Activated CD8-positive, alpha-beta T cell treated with anti-CD3 and anti-CD28 coated beads for 36 hours (primary cell): ENCODE measurements at regions not wholly inside any gene's neighbourhood (a gene's known extent, or its start where the extent isn't known, plus 50 kb on each side); places are given as distances from the start of the nearest gene placed in this dataset.

Source experiments
- ATAC-seq: fragments of 200-7000 bp; cut with Tn5 transposase; one replicate; pipeline ENCODE4 v1.10.0; 2021; ENCODE audit warnings: mild to moderate bottlenecking, moderate library complexity
- CTCF ChIA-PET: fragments of 350-600 bp; sonication (Branson Sonifier 250); formaldehyde crosslinking; loops from one replicate; lab custom pipeline; 2021; ENCODE audit warnings: antibody characterized with exemption; lab: Charles Lee
- POLR2A ChIA-PET: fragments of 350-600 bp; sonication (Branson Sonifier 250); formaldehyde crosslinking; loops from one replicate; lab custom pipeline; 2021; ENCODE audit warnings: antibody characterized with exemption; lab: Charles Lee
- DNase-seq: peaks from one replicate; pipeline ENCODE4 v3.0.0-alpha.2; 2020
- H3K27ac Mint-ChIP-seq: one replicate; pipeline ENCODE4 v1.8.0; 2021; ENCODE audit warnings: mild to moderate bottlenecking, mixed read lengths
- H3K27me3 Mint-ChIP-seq: one replicate; pipeline ENCODE4 v1.8.0; 2021; ENCODE audit warnings: mixed read lengths
- H3K36me3 Mint-ChIP-seq: one replicate; pipeline ENCODE4 v1.8.0; 2021; ENCODE audit warnings: low read depth, mixed read lengths
- H3K4me1 Mint-ChIP-seq: one replicate; pipeline ENCODE4 v1.8.0; 2021; ENCODE audit warnings: low read depth, mixed read lengths
- H3K4me3 Mint-ChIP-seq: one replicate; pipeline ENCODE4 v1.8.0; 2021; ENCODE audit warnings: mild to moderate bottlenecking, moderate library complexity, mixed read lengths
- H3K9me3 Mint-ChIP-seq: one replicate; pipeline ENCODE4 v1.8.0; 2021; ENCODE audit warnings: mixed read lengths
- CTCF ChIP-seq: fragments of 200-600 bp; IDR thresholded peaks from one replicate; pipeline ENCODE4 v1.8.0; 2022; ENCODE audit warnings: antibody characterized with exemption, mild to moderate bottlenecking
- intact Hi-C: fragments of 100-400 bp; cut with micrococcal nuclease; formaldehyde crosslinking; loops from one replicate; pipeline ENCODE4 v1.10.0; 2022

GRCh38 chr3:116834816-116835215, 125.2 kb downstream of the TUSC7 start:
- no peaks in the 10 kb centered on the region for H3K36me3 Mint-ChIP-seq

GRCh38 chr3:116835658-116836057, 126.1 kb downstream of the TUSC7 start:
- POLR2A ChIA-PET: no interaction called here
- no peak for TF ChIP-seq CTCF
- Mint-ChIP-seq H3K4me1 (no peaks in the 10 kb centered on the region), H3K27ac (no peak overlapping the region), H3K9me3 (peaks cover 2% of the 10 kb centered on the region), H3K36me3 (no peaks in the 10 kb centered on the region), H3K4me3 (no peak overlapping the region), H3K27me3 (no peaks in the 10 kb centered on the region)
- intact Hi-C loops: no loop called here
- CTCF ChIA-PET: no interaction called here
- no peak for DNase-seq
- no peak for ATAC-seq

More at GRCh38 chr3:116834816-116835215, 125.2 kb downstream of the TUSC7 start:
- H3K27me3 Mint-ChIP-seq: no peaks in the 10 kb centered on the region
- H3K9me3 Mint-ChIP-seq: peaks cover 2% of the 10 kb centered on the region
- no peaks in the 10 kb centered on the region for H3K4me1 Mint-ChIP-seq
- ChIA-PET CTCF (no interaction called here), POLR2A (no interaction called here)
- DNase-seq (no peak), ATAC-seq (no peak)
- no peak overlapping the region for H3K4me3 Mint-ChIP-seq
- H3K27ac Mint-ChIP-seq: no peak overlapping the region
- intact Hi-C loops: no loop called here
- TF ChIP-seq CTCF: no peak

GRCh38 chr3:116836286-116836685, 126.7 kb downstream of the TUSC7 start:
- H3K36me3 Mint-ChIP-seq: no peaks in the 10 kb centered on the region
- intact Hi-C loops: no loop called here
- CTCF ChIA-PET: no interaction called here

DNA sequence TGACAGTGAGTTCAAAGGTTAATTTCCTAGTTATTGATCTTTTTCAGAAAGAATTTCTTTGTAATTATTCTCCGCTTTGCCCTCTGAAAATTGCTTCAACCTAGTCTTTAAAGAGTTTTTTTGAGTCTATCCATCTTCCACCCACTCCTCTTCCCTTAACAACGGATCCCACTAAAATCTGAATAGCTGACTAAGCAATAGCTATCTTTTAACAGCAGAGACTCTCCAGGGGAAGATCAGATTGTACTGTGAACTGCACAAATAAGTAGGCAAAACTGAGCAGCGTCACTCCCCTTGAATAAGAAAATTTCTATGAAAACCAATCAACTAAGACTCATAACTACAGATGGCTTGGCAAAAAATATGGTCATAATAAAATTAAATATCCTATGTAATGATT, 127.9 kb downstream of the TUSC7 start:
- ATAC-seq (no peak), DNase-seq (no peak)
- POLR2A ChIA-PET: no interaction called here
- Mint-ChIP-seq H3K9me3 (peaks cover 2% of the 10 kb centered on the region), H3K27ac (no peak overlapping the region), H3K4me3 (no peak overlapping the region), H3K4me1 (no peaks in the 10 kb centered on the region), H3K36me3 (no peaks in the 10 kb centered on the region), H3K27me3 (no peaks in the 10 kb centered on the region)
- no peak for TF ChIP-seq CTCF
- intact Hi-C loops: no loop called here
- CTCF ChIA-PET: no interaction called here

More at GRCh38 chr3:116836286-116836685, 126.7 kb downstream of the TUSC7 start:
- POLR2A ChIA-PET: no interaction called here
- no peak for TF ChIP-seq CTCF
- ATAC-seq (no peak), DNase-seq (no peak)
- H3K4me1 Mint-ChIP-seq: no peaks in the 10 kb centered on the region
- H3K27ac Mint-ChIP-seq: no peak overlapping the region
- no peaks in the 10 kb centered on the region for H3K27me3 Mint-ChIP-seq
- peaks cover 2% of the 10 kb centered on the region for H3K9me3 Mint-ChIP-seq
- H3K4me3 Mint-ChIP-seq: no peak overlapping the region

GRCh38 chr3:116841003-116841735, 131.6 kb downstream of the TUSC7 start:
- POLR2A ChIA-PET: no interaction called here
- Mint-ChIP-seq H3K9me3 (peaks cover 2% of the 10 kb centered on the region), H3K27me3 (no peaks in the 10 kb centered on the region), H3K4me1 (no peaks in the 10 kb centered on the region), H3K36me3 (no peaks in the 10 kb centered on the region), H3K4me3 (no peak overlapping the region), H3K27ac (no peak overlapping the region)
- DNase-seq (no peak), ATAC-seq (no peak)
- no peak for TF ChIP-seq CTCF
- CTCF ChIA-PET: no interaction called here
- intact Hi-C loops: no loop called here
